IPS-15b (cell line): ENCODE measurements at regions not wholly inside any gene's neighbourhood (a gene's known extent, or its start where the extent isn't known, plus 50 kb on each side); places are given as distances from the start of the nearest gene placed in this dataset.

Experiments used
- H3K27me3 ChIP-seq: one replicate; pipeline ENCODE4 v1.6.1; 2013; ENCODE audit warnings: low read length; ENCODE audit not compliant: control insufficient read depth, insufficient read depth
- H3K36me3 ChIP-seq: one replicate; pipeline ENCODE4 v1.6.1; 2013; ENCODE audit warnings: low read length; ENCODE audit not compliant: control insufficient read depth, insufficient read depth
- H3K4me1 ChIP-seq: one replicate; pipeline ENCODE4 v1.6.1; 2013; ENCODE audit warnings: mild to moderate bottlenecking, low read length; ENCODE audit not compliant: control insufficient read depth, insufficient read depth
- H3K4me3 ChIP-seq: one replicate; pipeline ENCODE4 v1.5.1; 2013; ENCODE audit warnings: low read depth, low read length
- H3K9ac ChIP-seq: one replicate; pipeline ENCODE4 v1.6.1; 2013; ENCODE audit warnings: low read depth, mild to moderate bottlenecking, low read length
- H3K9me3 ChIP-seq: one replicate; pipeline ENCODE4 v1.6.1; 2013; ENCODE audit warnings: mild to moderate bottlenecking, low read length; ENCODE audit not compliant: control insufficient read depth, insufficient read depth

DNA sequence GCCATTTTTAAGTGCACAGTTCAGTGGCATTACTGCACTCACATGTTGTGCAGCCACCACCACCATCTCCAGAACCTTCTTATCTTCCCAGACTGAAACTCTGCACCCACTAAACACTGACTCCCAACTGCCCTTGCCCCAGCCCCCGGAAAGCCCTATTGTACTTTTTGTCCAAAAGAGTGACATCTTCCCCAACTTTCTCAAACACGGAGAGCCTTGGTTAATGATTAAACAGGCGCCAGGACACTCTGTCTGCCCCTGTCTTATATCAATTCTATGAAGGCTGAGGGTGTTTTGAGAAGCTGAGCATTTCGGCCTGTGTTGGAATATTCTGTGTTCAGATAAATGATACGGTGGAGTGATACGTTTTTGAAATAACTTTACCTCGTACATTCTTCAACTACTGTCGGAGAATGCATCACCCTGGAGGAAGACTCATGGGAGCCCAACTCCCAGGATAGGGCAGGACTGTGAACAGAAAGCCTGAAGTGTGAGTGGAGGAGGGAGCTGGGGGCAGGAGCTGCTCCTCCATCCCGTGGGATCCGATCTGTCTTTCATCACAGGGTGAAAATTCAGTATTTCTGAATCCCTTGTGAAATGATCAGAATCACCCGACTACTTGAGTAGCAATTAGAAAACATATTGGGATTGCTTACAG is 68.7 kb upstream of the FOXC1 start:
- Histone ChIP-seq H3K9ac (no peak overlapping the region), H3K36me3 (no peaks in the 10 kb centered on the region)

DNA sequence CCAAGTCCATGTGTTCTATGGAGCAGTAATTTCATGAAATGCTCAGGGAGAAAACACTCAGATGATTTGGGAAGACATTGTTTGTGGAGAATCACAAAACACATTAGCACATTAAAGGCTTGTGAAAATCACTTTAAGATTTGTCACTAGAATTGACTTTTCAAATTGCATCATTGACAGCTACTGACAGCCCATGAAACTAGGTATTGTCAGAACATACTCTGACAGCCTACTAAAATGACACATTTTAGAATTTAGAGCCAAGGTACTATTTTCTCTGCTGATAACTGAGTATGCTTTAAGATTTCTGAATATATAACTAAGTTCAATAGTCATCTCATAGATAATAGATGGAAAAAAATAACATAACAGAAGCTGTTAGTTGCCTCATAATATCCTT is 67.4 kb upstream of the FOXC1 start:
- Histone ChIP-seq H3K4me1 (no peaks in the 10 kb centered on the region), H3K9me3 (no peaks in the 10 kb centered on the region), H3K9ac (no peak overlapping the region), H3K4me3 (no peak overlapping the region), H3K27me3 (no peaks in the 10 kb centered on the region), H3K36me3 (no peaks in the 10 kb centered on the region)

More for the DNA sequence above, 68.7 kb upstream of the FOXC1 start:
- H3K4me1 ChIP-seq: no peaks in the 10 kb centered on the region
- no peak overlapping the region for H3K4me3 ChIP-seq
- H3K27me3 ChIP-seq: no peaks in the 10 kb centered on the region
- H3K9me3 ChIP-seq: no peaks in the 10 kb centered on the region

- Histone ChIP-seq H3K4me3 (no peak overlapping the region), H3K36me3 (no peaks in the 10 kb centered on the region), H3K9ac (no peak overlapping the region), H3K4me1 (no peaks in the 10 kb centered on the region), H3K27me3 (no peaks in the 10 kb centered on the region), H3K9me3 (no peaks in the 10 kb centered on the region)
Measured at GRCh38 chr6:1542764-1543163, 67.0 kb upstream of the FOXC1 start.

DNA sequence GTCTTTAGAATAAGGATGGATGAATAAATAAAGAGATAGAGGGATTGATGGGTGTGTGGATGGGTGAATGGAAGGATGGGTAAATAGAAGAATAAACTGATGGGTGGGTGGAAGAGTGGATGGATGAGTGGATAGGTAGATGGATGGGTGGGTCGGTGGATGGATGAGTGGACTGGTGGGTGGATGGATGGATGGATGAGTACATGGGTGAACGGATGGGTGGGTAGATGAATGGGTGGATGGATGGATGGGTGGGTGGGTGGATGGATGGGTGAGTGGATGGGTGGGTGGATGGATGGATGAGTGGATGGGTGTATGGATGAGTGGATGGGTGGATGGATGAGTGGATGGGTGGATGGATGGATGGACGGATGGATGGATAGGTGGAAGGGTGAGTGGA is 65.7 kb upstream of the FOXC1 start:
- no peaks in the 10 kb centered on the region for H3K27me3 ChIP-seq

DNA sequence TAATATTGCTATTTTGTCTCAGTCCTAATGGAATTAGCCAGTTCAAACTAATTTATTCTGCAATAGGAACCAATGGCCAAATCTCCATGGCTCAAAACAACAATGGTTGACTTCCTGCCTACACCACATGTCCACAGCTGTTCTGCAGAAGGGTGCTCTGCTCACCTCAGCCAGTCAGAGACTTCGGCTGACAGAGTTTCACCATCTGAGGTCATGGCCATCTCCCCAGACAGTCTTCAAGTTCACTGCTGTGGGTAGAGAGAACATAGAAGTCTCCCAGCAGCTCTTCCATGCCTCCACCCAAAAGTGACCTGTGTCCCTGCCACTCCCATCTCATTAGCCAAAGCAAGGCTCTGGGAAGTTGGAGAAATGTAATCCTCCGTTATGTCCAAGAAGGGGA is 65.1 kb upstream of the FOXC1 start:
- no peaks in the 10 kb centered on the region for H3K27me3 ChIP-seq
- H3K9me3 ChIP-seq: no peaks in the 10 kb centered on the region
- H3K36me3 ChIP-seq: no peaks in the 10 kb centered on the region
- H3K4me3 ChIP-seq: no peak overlapping the region
- H3K4me1 ChIP-seq: no peaks in the 10 kb centered on the region
- H3K9ac ChIP-seq: no peak overlapping the region

More for the DNA sequence above, 65.7 kb upstream of the FOXC1 start:
- Histone ChIP-seq H3K4me1 (no peaks in the 10 kb centered on the region), H3K9me3 (no peaks in the 10 kb centered on the region), H3K4me3 (no peak overlapping the region), H3K9ac (no peak overlapping the region), H3K36me3 (no peaks in the 10 kb centered on the region)

- Histone ChIP-seq H3K9me3 (no peaks in the 10 kb centered on the region), H3K27me3 (no peaks in the 10 kb centered on the region), H3K4me1 (no peaks in the 10 kb centered on the region), H3K36me3 (no peaks in the 10 kb centered on the region), H3K4me3 (no peak overlapping the region), H3K9ac (no peak overlapping the region)
Measured at GRCh38 chr6:1545654-1546053, 64.1 kb upstream of the FOXC1 start.

DNA sequence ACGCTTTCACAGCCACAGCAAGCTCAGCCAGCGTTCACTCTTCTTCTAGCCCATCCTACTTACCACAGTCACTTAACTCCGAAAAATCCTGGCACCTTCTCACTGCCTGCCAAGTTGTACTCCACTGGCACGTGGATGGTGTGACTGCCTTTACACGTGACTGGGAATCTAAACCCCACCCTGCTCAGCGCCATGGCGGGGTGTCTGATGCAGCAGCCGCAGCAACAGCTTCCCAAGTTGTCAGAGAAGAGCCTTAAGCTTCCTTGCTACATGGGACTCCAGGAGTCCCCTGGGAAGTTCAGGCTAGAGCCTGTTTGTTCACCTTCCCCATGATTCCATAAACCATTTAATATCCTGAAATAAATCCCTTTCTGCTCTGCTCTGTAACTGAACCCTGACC is 61.9 kb upstream of the FOXC1 start:
- Histone ChIP-seq H3K9me3 (no peaks in the 10 kb centered on the region), H3K4me3 (no peak overlapping the region), H3K9ac (no peak overlapping the region), H3K36me3 (no peaks in the 10 kb centered on the region), H3K27me3 (no peaks in the 10 kb centered on the region), H3K4me1 (no peaks in the 10 kb centered on the region)

GRCh38 chr6:1551249-1551648 is 58.5 kb upstream of the FOXC1 start:
- peaks cover 22% of the 10 kb centered on the region for H3K27me3 ChIP-seq
- no peak overlapping the region for H3K4me3 ChIP-seq
- no peaks in the 10 kb centered on the region for H3K4me1 ChIP-seq
- H3K9ac ChIP-seq: no peak overlapping the region
- no peaks in the 10 kb centered on the region for H3K36me3 ChIP-seq
- no peaks in the 10 kb centered on the region for H3K9me3 ChIP-seq

- Histone ChIP-seq H3K4me3 (no peak overlapping the region), H3K36me3 (no peaks in the 10 kb centered on the region), H3K27me3 (peaks cover 24% of the 10 kb centered on the region), H3K9me3 (no peaks in the 10 kb centered on the region), H3K4me1 (no peaks in the 10 kb centered on the region), H3K9ac (no peak overlapping the region)
Measured at GRCh38 chr6:1552296-1552761, 57.4 kb upstream of the FOXC1 start.

DNA sequence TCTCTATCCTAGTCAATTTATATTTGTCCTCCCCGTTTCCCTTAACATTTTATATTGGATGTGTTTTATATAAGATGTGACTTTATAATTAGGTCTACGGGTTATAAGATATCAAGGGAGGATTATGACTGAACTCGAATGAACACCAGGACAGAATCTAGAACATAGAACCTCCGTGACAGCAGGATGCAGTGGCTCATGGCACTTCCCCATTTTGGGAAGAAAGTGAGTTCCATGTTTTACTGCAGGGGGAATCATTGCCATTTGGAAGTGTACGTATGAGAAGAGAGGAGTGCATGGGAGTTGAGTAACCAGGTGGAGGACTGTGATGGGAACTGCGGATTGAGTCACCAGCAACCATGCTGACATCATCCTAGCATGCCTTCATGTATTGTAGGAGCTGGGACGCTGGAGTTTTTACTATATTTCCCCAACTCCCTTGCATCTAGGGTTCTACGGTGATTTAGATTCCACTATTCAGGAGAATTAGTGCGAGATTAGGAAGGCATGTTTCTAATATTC is 56.1 kb upstream of the FOXC1 start:
- Histone ChIP-seq H3K9ac (no peak overlapping the region), H3K4me1 (no peaks in the 10 kb centered on the region), H3K27me3 (peaks cover 24% of the 10 kb centered on the region), H3K36me3 (no peaks in the 10 kb centered on the region), H3K4me3 (no peak overlapping the region), H3K9me3 (no peaks in the 10 kb centered on the region)

GRCh38 chr6:1554141-1554475 is 55.6 kb upstream of the FOXC1 start:
- no peaks in the 10 kb centered on the region for H3K4me1 ChIP-seq
- H3K27me3 ChIP-seq: peaks cover 24% of the 10 kb centered on the region
- no peaks in the 10 kb centered on the region for H3K9me3 ChIP-seq
- H3K4me3 ChIP-seq: no peak overlapping the region
- no peak overlapping the region for H3K9ac ChIP-seq
- H3K36me3 ChIP-seq: no peaks in the 10 kb centered on the region

- H3K4me1 ChIP-seq: no peaks in the 10 kb centered on the region
- H3K9ac ChIP-seq: no peak overlapping the region
- peak overlapping the region; percentile 76 for H3K4me3 ChIP-seq
- H3K36me3 ChIP-seq: no peaks in the 10 kb centered on the region
- peaks cover 24% of the 10 kb centered on the region for H3K27me3 ChIP-seq
- H3K9me3 ChIP-seq: no peaks in the 10 kb centered on the region
Measured at GRCh38 chr6:1554476-1555310, 55.0 kb upstream of the FOXC1 start.
